ENCODE measurements at regions not wholly inside any gene's neighbourhood (a gene's known extent, or its start where the extent isn't known, plus 50 kb on each side); places are given as distances from the start of the nearest gene placed in this dataset.

DNA sequence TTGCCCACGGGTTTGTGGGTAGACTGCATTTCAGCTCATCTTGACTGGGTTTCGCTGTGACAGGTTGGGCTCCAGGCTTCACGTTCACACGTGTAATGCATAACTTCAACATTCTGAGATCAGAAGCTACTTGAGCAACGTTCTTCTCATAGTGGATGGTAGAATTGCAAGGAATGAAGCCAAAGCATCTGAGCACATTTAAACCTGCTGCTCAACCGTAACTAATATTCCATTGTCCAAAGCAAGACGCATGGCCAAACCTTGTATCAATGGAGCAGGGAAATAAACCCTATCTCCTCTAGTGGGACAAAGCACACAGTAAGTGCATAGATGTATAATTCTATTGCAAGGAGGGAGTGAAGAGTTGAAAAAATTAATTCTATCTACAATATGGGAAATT, 86.5 kb upstream of the PTCHD1 start:
- TF ChIP-seq, protein P1, sequence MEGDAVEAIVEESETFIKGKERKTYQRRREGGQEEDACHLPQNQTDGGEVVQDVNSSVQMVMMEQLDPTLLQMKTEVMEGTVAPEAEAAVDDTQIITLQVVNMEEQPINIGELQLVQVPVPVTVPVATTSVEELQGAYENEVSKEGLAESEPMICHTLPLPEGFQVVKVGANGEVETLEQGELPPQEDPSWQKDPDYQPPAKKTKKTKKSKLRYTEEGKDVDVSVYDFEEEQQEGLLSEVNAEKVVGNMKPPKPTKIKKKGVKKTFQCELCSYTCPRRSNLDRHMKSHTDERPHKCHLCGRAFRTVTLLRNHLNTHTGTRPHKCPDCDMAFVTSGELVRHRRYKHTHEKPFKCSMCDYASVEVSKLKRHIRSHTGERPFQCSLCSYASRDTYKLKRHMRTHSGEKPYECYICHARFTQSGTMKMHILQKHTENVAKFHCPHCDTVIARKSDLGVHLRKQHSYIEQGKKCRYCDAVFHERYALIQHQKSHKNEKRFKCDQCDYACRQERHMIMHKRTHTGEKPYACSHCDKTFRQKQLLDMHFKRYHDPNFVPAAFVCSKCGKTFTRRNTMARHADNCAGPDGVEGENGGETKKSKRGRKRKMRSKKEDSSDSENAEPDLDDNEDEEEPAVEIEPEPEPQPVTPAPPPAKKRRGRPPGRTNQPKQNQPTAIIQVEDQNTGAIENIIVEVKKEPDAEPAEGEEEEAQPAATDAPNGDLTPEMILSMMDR (optimal IDR thresholded peaks at IDR 0.05 in 1 of 3, IDR thresholded peaks at IDR 0.05 in 1 of 3, conservative IDR thresholded peaks at IDR 0.05 in 1 of 3; ENCODE audit: extremely low read depth in 1 of 3, insufficient read depth in 2 of 3, low read length in 3 of 3), result no peak
- TF ChIP-seq EZH2 (IDR thresholded peaks at IDR 0.05; ENCODE audit: low read length), result no peak

Measured in keratinocyte (primary cell).